ENCODE measurements at regions not wholly inside any gene's neighbourhood (a gene's known extent, or its start where the extent isn't known, plus 50 kb on each side); places are given as distances from the start of the nearest gene placed in this dataset.

DNA sequence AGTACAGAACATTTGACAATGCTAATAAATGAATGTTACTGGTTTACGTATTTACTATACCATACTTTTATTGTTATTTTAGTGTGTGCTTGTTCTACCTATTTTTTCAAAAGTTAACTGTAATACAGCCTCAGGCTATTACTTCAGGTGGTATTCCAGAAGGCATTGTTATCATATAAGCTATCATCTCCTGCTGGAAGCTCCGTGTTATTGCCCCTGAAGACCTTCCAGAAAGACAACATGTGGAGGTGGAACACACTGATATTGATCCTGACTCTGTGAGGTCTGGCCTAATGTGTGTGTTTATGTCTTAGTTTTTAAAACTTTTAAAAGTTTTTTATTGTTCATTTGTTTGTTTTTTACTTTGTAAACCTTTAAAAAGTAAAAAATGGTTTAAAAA lies 509.8 kb upstream of the SPRY2 start:
- TF ChIP-seq, protein P1, sequence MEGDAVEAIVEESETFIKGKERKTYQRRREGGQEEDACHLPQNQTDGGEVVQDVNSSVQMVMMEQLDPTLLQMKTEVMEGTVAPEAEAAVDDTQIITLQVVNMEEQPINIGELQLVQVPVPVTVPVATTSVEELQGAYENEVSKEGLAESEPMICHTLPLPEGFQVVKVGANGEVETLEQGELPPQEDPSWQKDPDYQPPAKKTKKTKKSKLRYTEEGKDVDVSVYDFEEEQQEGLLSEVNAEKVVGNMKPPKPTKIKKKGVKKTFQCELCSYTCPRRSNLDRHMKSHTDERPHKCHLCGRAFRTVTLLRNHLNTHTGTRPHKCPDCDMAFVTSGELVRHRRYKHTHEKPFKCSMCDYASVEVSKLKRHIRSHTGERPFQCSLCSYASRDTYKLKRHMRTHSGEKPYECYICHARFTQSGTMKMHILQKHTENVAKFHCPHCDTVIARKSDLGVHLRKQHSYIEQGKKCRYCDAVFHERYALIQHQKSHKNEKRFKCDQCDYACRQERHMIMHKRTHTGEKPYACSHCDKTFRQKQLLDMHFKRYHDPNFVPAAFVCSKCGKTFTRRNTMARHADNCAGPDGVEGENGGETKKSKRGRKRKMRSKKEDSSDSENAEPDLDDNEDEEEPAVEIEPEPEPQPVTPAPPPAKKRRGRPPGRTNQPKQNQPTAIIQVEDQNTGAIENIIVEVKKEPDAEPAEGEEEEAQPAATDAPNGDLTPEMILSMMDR (IDR thresholded peaks at IDR 0.05; ENCODE audit: insufficient read depth, low read length, missing control alignments) = no peak
- no peak for DNase-seq (ENCODE audit: low read depth, low spot score)
- POLR2A ChIA-PET = no interaction called here
- CTCF ChIA-PET = no interaction called here
- no peak overlapping the region for H3K4me3 ChIP-seq (ENCODE audit: low read depth, low read length)

DNA sequence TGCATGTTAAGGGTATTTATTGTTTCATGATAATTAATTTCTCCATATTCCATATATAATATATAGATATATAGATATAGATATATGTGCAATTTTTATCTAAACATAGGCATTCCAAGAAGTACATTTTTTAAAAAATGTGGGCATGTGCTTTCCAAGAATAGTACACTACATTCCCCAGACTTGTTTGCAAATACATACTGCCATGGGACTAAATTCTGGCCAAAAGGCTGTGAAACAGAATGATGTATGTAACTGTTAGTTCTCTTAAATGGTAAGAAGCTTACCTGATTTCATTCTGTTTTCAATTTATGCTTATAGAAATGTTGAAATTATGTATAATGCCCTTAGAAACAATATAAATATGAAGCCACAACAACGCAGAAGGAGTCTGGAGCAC lies 503.2 kb upstream of the SPRY2 start:
- TF ChIP-seq, protein P1 (IDR thresholded peaks at IDR 0.05; ENCODE audit: insufficient read depth, low read length, missing control alignments) = no peak
- CTCF ChIA-PET = no interaction called here
- POLR2A ChIA-PET = no interaction called here
- no peak overlapping the region for H3K4me3 ChIP-seq (ENCODE audit: low read depth, low read length)
- no peak for DNase-seq (ENCODE audit: low read depth, low spot score)

DNA sequence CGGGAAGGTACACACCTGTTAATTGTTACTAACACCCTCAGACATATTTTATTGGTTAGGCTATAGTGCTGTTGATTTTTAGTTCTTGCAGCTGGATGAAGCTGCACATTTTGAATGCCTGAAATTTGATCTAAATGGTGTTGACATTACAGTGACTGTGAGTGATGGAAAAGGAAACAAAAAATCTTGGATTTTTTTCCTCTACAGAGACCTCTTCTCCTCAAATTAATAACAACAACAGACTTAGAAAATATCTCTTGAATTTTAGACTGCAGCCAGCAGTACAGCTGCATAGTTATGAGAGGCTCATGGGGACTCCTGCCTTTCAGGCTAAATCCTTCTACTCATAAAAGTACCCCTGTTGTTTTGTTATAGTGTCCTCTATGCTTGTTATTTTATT lies 500.5 kb upstream of the SPRY2 start:
- no peak for DNase-seq (ENCODE audit: low read depth, low spot score)
- TF ChIP-seq, protein P1 (IDR thresholded peaks at IDR 0.05; ENCODE audit: insufficient read depth, low read length, missing control alignments) = no peak
- H3K4me3 ChIP-seq (ENCODE audit: low read depth, low read length) = no peak overlapping the region
- ChIA-PET CTCF (no interaction called here), POLR2A (no interaction called here)

- no peak overlapping the region for H3K4me3 ChIP-seq (ENCODE audit: low read depth, low read length)
- POLR2A ChIA-PET = no interaction called here
- TF ChIP-seq, protein P1 (IDR thresholded peaks at IDR 0.05; ENCODE audit: insufficient read depth, low read length, missing control alignments) = no peak
- CTCF ChIA-PET = no interaction called here
- DNase-seq (ENCODE audit: low read depth, low spot score) = no peak
Measured at GRCh38 chr13:80840316-80840976, 499.5 kb upstream of the SPRY2 start.

- TF ChIP-seq, protein P1 (IDR thresholded peaks at IDR 0.05; ENCODE audit: insufficient read depth, low read length, missing control alignments) = no peak
- ChIA-PET POLR2A (no interaction called here), CTCF (no interaction called here)
- no peak overlapping the region for H3K4me3 ChIP-seq (ENCODE audit: low read depth, low read length)
- no peak for DNase-seq (ENCODE audit: low read depth, low spot score)
Measured at GRCh38 chr13:80835902-80836301, 495.0 kb upstream of the SPRY2 start.

DNA sequence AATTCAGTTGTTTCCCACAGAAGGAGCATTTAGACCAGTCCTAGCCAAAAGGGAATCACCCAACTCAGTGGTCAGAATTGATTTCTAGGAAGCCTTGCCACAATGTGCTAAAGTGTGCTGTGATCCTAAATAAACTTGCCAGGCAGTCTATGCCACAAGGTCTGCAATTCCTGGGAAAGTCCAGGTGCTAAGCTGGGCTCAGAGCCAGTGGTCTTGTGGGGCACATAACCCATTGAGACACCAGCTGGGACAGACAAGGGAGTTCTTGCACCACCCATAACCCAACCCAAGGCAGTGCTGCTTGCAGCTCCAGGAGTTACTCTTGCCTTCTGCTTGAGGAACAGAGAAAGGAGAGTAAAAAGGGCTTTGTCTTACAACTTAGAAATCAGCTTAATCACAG lies 489.5 kb upstream of the SPRY2 start:
- DNase-seq (ENCODE audit: low read depth, low spot score) = no peak
- POLR2A ChIA-PET = no interaction called here
- no peak overlapping the region for H3K4me3 ChIP-seq (ENCODE audit: low read depth, low read length)
- TF ChIP-seq, protein P1 (IDR thresholded peaks at IDR 0.05; ENCODE audit: insufficient read depth, low read length, missing control alignments) = no peak
- CTCF ChIA-PET = no interaction called here
